Mesothelial cell of epicardium (in vitro differentiated cells): ENCODE measurements at regions not wholly inside any gene's neighbourhood (a gene's known extent, or its start where the extent isn't known, plus 50 kb on each side); places are given as distances from the start of the nearest gene placed in this dataset.

ENCODE experiments used
- DNase-seq, 2 experiments: peaks; one replicate each; pipeline ENCODE4 v3.0.0; 2021; ENCODE audit warnings: low spot score in 2 of 2; ENCODE audit not compliant: unreplicated experiment in 2 of 2
- H3K27ac Mint-ChIP-seq: 2 replicates; pipeline ENCODE4 v1.8.0; 2021; ENCODE audit warnings: mixed read lengths
- H3K27me3 Mint-ChIP-seq: 2 replicates; pipeline ENCODE4 v1.8.0; 2021; ENCODE audit warnings: low read depth, mixed read lengths
- H3K36me3 Mint-ChIP-seq: 2 replicates; pipeline ENCODE4 v1.8.0; 2021; ENCODE audit warnings: mixed read lengths
- H3K4me1 Mint-ChIP-seq: 2 replicates; pipeline ENCODE4 v1.8.0; 2021; ENCODE audit warnings: mixed read lengths
- H3K4me3 Mint-ChIP-seq: 2 replicates; pipeline ENCODE4 v1.8.0; 2021; ENCODE audit warnings: mild to moderate bottlenecking, moderate library complexity, mixed read lengths
- H3K9me3 Mint-ChIP-seq: 2 replicates; pipeline ENCODE4 v1.8.0; 2021; ENCODE audit warnings: mixed read lengths
- CTCF ChIP-seq: fragments of 200-600 bp; sonication (generic); IDR thresholded peaks from one replicate; pipeline ENCODE4 v1.5.0; 2021; ENCODE audit warnings: antibody characterized with exemption; ENCODE audit not compliant: unreplicated experiment

- no peak for DNase-seq
- TF ChIP-seq CTCF, result no peak
- no peak overlapping the region for H3K27ac Mint-ChIP-seq
- peaks cover 6% of the 10 kb centered on the region for H3K4me1 Mint-ChIP-seq
- no peak overlapping the region for H3K4me3 Mint-ChIP-seq
- H3K27me3 Mint-ChIP-seq, result no peaks in the 10 kb centered on the region
- no peaks in the 10 kb centered on the region for H3K9me3 Mint-ChIP-seq
- no peaks in the 10 kb centered on the region for H3K36me3 Mint-ChIP-seq
Measured at GRCh38 chr5:111934511-111934910, 177.5 kb upstream of the NREP start.

- Mint-ChIP-seq H3K36me3 (no peaks in the 10 kb centered on the region), H3K4me1 (peaks cover 6% of the 10 kb centered on the region), H3K4me3 (no peak overlapping the region), H3K27ac (no peak overlapping the region), H3K27me3 (no peaks in the 10 kb centered on the region), H3K9me3 (no peaks in the 10 kb centered on the region)
- no peak for DNase-seq
- TF ChIP-seq CTCF, result no peak
Measured at GRCh38 chr5:111933086-111933485, 176.1 kb upstream of the NREP start.

GRCh38 chr5:111932628-111933027, 175.6 kb upstream of the NREP start:
- no peak for TF ChIP-seq CTCF
- Mint-ChIP-seq H3K27ac (no peak overlapping the region), H3K4me3 (no peak overlapping the region), H3K27me3 (no peaks in the 10 kb centered on the region), H3K9me3 (no peaks in the 10 kb centered on the region), H3K36me3 (no peaks in the 10 kb centered on the region), H3K4me1 (peaks cover 6% of the 10 kb centered on the region)
- DNase-seq, result no peak

- no peak for DNase-seq
- no peaks in the 10 kb centered on the region for H3K27me3 Mint-ChIP-seq
- H3K4me1 Mint-ChIP-seq, result peaks cover 6% of the 10 kb centered on the region
- H3K27ac Mint-ChIP-seq, result no peak overlapping the region
- no peak overlapping the region for H3K4me3 Mint-ChIP-seq
- H3K9me3 Mint-ChIP-seq, result no peaks in the 10 kb centered on the region
- no peaks in the 10 kb centered on the region for H3K36me3 Mint-ChIP-seq
- TF ChIP-seq CTCF, result no peak
Measured at GRCh38 chr5:111932199-111932598, 175.2 kb upstream of the NREP start.

GRCh38 chr5:111931655-111932054, 174.7 kb upstream of the NREP start:
- Mint-ChIP-seq H3K9me3 (no peaks in the 10 kb centered on the region), H3K27ac (no peak overlapping the region), H3K4me3 (no peak overlapping the region), H3K36me3 (no peaks in the 10 kb centered on the region), H3K4me1 (peaks cover 6% of the 10 kb centered on the region), H3K27me3 (no peaks in the 10 kb centered on the region)
- DNase-seq, result no peak
- TF ChIP-seq CTCF, result no peak

- no peak for DNase-seq
- peaks cover 6% of the 10 kb centered on the region for H3K4me1 Mint-ChIP-seq
- no peak overlapping the region for H3K4me3 Mint-ChIP-seq
- no peak for TF ChIP-seq CTCF
- no peaks in the 10 kb centered on the region for H3K9me3 Mint-ChIP-seq
- H3K27me3 Mint-ChIP-seq, result no peaks in the 10 kb centered on the region
- no peaks in the 10 kb centered on the region for H3K36me3 Mint-ChIP-seq
- no peak overlapping the region for H3K27ac Mint-ChIP-seq
Measured at GRCh38 chr5:111930905-111931461, 174.0 kb upstream of the NREP start.
